Fibroblast of mammary gland (primary cell): ENCODE measurements at regions not wholly inside any gene's neighbourhood (a gene's known extent, or its start where the extent isn't known, plus 50 kb on each side); places are given as distances from the start of the nearest gene placed in this dataset.

Source experiments
- DNase-seq: peaks from one replicate; pipeline ENCODE4 v3.0.0-alpha.2; 2010; ENCODE audit warnings: low read depth
- H3K4me3 ChIP-seq: 2 replicates; pipeline ENCODE4 v1.5.1; 2011; ENCODE audit warnings: low read depth, mild to moderate bottlenecking, low read length, moderate library complexity; ENCODE audit not compliant: control insufficient read depth
- CTCF ChIP-seq: conservative IDR thresholded peaks from 2 replicates; pipeline ENCODE4 v1.5.1; 2011; ENCODE audit warnings: low read depth, low read length, inconsistent platforms; ENCODE audit not compliant: control insufficient read depth, insufficient read depth

DNA sequence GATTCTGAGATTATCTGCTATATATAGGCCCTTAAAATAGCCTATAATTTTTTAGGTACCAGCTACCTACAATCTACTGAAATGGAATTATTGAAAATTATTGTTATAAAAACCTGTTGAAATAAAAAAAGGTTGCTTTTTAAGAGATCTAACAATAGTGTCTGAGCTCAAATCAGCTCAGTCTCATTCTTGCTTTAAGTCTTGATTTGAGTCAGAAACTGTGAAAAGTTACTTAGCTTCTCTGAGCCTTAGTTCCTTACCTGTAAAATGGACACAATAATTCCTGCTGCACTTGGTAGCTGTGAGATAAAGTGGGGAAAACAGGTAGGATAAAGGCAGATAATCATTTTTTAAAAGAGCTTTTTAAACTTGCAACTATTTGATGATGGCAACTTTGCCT lies 118.8 kb upstream of the UBE2E2 start:
- no peak overlapping the region for H3K4me3 ChIP-seq
- DNase-seq: no peak
- TF ChIP-seq CTCF: no peak

DNA sequence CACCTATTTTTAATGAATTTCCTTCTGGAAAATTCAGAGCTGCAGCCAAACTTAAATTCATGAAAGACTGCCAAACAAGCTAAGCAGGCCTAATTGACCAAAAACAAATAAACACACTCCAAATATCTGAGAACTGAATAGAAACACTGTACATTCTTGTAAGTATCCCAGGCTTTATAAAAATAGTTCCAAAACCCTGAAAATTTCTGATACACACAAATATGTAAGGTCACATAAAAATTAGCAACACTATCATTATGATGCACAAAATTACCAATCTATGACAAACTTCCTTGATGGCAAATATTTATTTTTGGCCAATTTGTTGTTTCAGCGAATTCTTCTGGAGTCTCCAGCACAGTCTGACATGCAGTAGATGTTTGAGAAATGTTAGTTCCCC lies 117.9 kb upstream of the UBE2E2 start:
- no peak for TF ChIP-seq CTCF
- no peak overlapping the region for H3K4me3 ChIP-seq
- DNase-seq: no peak

GRCh38 chr3:23086331-23086730 lies 116.8 kb upstream of the UBE2E2 start:
- TF ChIP-seq CTCF: no peak
- no peak for DNase-seq
- no peak overlapping the region for H3K4me3 ChIP-seq

- H3K4me3 ChIP-seq: no peak overlapping the region
- no peak for DNase-seq
- TF ChIP-seq CTCF: no peak
Measured at GRCh38 chr3:23086831-23087230, 116.3 kb upstream of the UBE2E2 start.

GRCh38 chr3:23094412-23094811 lies 108.7 kb upstream of the UBE2E2 start:
- TF ChIP-seq CTCF: no peak
- no peak overlapping the region for H3K4me3 ChIP-seq
- DNase-seq: no peak

- peak; percentile 84 for DNase-seq
- no peak for TF ChIP-seq CTCF
- H3K4me3 ChIP-seq: no peak overlapping the region
Measured at GRCh38 chr3:23094890-23095462, 108.2 kb upstream of the UBE2E2 start.

- DNase-seq: no peak
- TF ChIP-seq CTCF: no peak
- no peak overlapping the region for H3K4me3 ChIP-seq
Measured at GRCh38 chr3:23096041-23096440, 107.1 kb upstream of the UBE2E2 start.
